ENCODE measurements at regions not wholly inside any gene's neighbourhood (a gene's known extent, or its start where the extent isn't known, plus 50 kb on each side); places are given as distances from the start of the nearest gene placed in this dataset.

DNA sequence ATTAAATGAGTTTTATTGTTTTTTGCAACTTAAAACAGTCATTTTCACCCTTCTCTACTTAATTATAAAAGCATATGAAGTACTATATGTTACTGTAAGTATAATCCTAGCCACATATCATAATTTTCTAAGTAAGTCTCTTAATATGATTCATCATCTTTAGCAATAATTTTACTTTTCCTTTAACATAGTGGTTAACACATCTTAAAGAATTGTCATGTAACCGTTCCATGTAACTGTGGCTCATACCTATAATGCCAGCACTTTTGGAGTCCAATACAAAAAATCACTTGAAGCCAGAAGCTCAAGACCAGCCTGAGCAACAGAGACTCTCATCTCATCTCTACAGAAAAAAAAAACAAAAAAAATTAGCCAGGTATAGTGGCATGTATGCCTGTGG is 260.6 kb upstream of the DUSP10 start:
- TF ChIP-seq, protein P1, sequence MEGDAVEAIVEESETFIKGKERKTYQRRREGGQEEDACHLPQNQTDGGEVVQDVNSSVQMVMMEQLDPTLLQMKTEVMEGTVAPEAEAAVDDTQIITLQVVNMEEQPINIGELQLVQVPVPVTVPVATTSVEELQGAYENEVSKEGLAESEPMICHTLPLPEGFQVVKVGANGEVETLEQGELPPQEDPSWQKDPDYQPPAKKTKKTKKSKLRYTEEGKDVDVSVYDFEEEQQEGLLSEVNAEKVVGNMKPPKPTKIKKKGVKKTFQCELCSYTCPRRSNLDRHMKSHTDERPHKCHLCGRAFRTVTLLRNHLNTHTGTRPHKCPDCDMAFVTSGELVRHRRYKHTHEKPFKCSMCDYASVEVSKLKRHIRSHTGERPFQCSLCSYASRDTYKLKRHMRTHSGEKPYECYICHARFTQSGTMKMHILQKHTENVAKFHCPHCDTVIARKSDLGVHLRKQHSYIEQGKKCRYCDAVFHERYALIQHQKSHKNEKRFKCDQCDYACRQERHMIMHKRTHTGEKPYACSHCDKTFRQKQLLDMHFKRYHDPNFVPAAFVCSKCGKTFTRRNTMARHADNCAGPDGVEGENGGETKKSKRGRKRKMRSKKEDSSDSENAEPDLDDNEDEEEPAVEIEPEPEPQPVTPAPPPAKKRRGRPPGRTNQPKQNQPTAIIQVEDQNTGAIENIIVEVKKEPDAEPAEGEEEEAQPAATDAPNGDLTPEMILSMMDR (IDR thresholded peaks at IDR 0.05 in 4 of 5, conservative IDR thresholded peaks at IDR 0.05 in 1 of 5): no peak
- no peak for TF ChIP-seq POLR2A (IDR thresholded peaks at IDR 0.05)
